CD4-positive, alpha-beta memory T cell (primary cell): ENCODE measurements at regions not wholly inside any gene's neighbourhood (a gene's known extent, or its start where the extent isn't known, plus 50 kb on each side); places are given as distances from the start of the nearest gene placed in this dataset.
"Not testable (repeated sequence)": the region's sequence is repeated elsewhere in the genome, so short reads cannot be mapped to it uniquely, and the experiment has no call there.

ENCODE experiments used
- CTCF ChIA-PET: fragments of 350-600 bp; sonication (Branson Sonifier 250); formaldehyde crosslinking; loops from one replicate; lab custom pipeline; 2021; ENCODE audit warnings: inconsistent platforms; ENCODE audit not compliant: partially characterized antibody; lab: Charles Lee
- POLR2A ChIA-PET: fragments of 350-600 bp; sonication (Branson Sonifier 250); formaldehyde crosslinking; loops from one replicate; lab custom pipeline; 2021; ENCODE audit not compliant: partially characterized antibody; lab: Charles Lee
- DNase-seq, 5 donors: peaks; one replicate each; pipeline versions ENCODE4 v3.0.0 to v3.0.0-alpha.2; 2020 to 2022; ENCODE audit warnings: mixed read lengths in 1 of 5
- H3K27ac ChIP-seq: one replicate; pipeline ENCODE4 v1.7.0; 2013; ENCODE audit warnings: low read depth, low read length
- H3K27me3 ChIP-seq: 2 replicates; pipeline ENCODE4 v1.7.0; 2013; ENCODE audit warnings: mild to moderate bottlenecking, low read length, moderate library complexity; ENCODE audit not compliant: insufficient read depth
- H3K36me3 ChIP-seq: 2 replicates; pipeline ENCODE4 v1.7.0; 2013; ENCODE audit warnings: mild to moderate bottlenecking, low read length, moderate library complexity; ENCODE audit not compliant: insufficient read depth
- H3K4me1 ChIP-seq: 2 replicates; pipeline ENCODE4 v1.7.0; 2013; ENCODE audit warnings: mild to moderate bottlenecking, low read length, moderate library complexity; ENCODE audit not compliant: insufficient read depth
- H3K4me3 ChIP-seq, 2 donors: one replicate each; pipeline ENCODE4 v1.7.0; 2013; ENCODE audit warnings: low read length in 2 of 2, mild to moderate bottlenecking in 1 of 2
- H3K9me3 ChIP-seq, 2 donors: one replicate each; pipeline ENCODE4 v1.7.0; 2013; ENCODE audit warnings: low read length in 2 of 2, control low read depth in 1 of 2; ENCODE audit not compliant: control insufficient read depth in 1 of 2
- H3K27ac Mint-ChIP-seq, 7 donors: one replicate each; pipeline ENCODE4 v1.8.0; 2020 to 2021; ENCODE audit warnings: mixed read lengths in 7 of 7, mild to moderate bottlenecking in 6 of 7, inconsistent platforms in 3 of 7, moderate library complexity in 3 of 7
- H3K27me3 Mint-ChIP-seq, 2 donors: one replicate each; pipeline ENCODE4 v1.8.0; 2020 to 2021; ENCODE audit warnings: mixed read lengths in 2 of 2
- H3K36me3 Mint-ChIP-seq, 2 donors: one replicate each; pipeline ENCODE4 v1.8.0; 2020 to 2021; ENCODE audit warnings: mixed read lengths in 2 of 2, inconsistent platforms in 1 of 2, mild to moderate bottlenecking in 1 of 2
- H3K4me1 Mint-ChIP-seq, 4 donors: one replicate each; pipeline ENCODE4 v1.8.0; 2020 to 2021; ENCODE audit warnings: mixed read lengths in 4 of 4, mild to moderate bottlenecking in 1 of 4
- H3K4me3 Mint-ChIP-seq, 8 donors: one replicate each; pipeline ENCODE4 v1.8.0; 2020 to 2021; ENCODE audit warnings: mixed read lengths in 8 of 8, mild to moderate bottlenecking in 7 of 8, moderate library complexity in 6 of 8, inconsistent platforms in 3 of 8
- H3K9me3 Mint-ChIP-seq, 8 donors: one replicate each; pipeline ENCODE4 v1.8.0; 2020 to 2021; ENCODE audit warnings: mixed read lengths in 8 of 8, mild to moderate bottlenecking in 5 of 8, inconsistent platforms in 3 of 8, moderate library complexity in 1 of 8
- intact Hi-C: fragments of 100-400 bp; cut with micrococcal nuclease; formaldehyde crosslinking; loops from one replicate; pipeline ENCODE4 v1.15.1; 2023

GRCh38 chr2:111365986-111366640, 245.4 kb downstream of the BCL2L11 start:
- POLR2A ChIA-PET, intact Hi-C loops, H3K27me3 Mint-ChIP-seq, DNase-seq, CTCF ChIA-PET, H3K36me3 Mint-ChIP-seq, H3K36me3 ChIP-seq, H3K4me1 Mint-ChIP-seq, H3K9me3 Mint-ChIP-seq, H3K27ac ChIP-seq, H3K27ac Mint-ChIP-seq, H3K4me3 Mint-ChIP-seq, H3K4me3 ChIP-seq, H3K27me3 ChIP-seq, H3K4me1 ChIP-seq, H3K9me3 ChIP-seq: not testable (repeated sequence)

GRCh38 chr2:111366641-111367029, 245.9 kb downstream of the BCL2L11 start:
- H3K36me3 ChIP-seq, POLR2A ChIA-PET, H3K27me3 ChIP-seq, H3K4me3 ChIP-seq, H3K4me1 ChIP-seq, H3K4me1 Mint-ChIP-seq, H3K27me3 Mint-ChIP-seq, intact Hi-C loops, H3K4me3 Mint-ChIP-seq, H3K27ac ChIP-seq, H3K9me3 ChIP-seq, CTCF ChIA-PET, DNase-seq, H3K36me3 Mint-ChIP-seq, H3K27ac Mint-ChIP-seq, H3K9me3 Mint-ChIP-seq: not testable (repeated sequence)

GRCh38 chr2:111367080-111367479, 246.4 kb downstream of the BCL2L11 start:
- H3K9me3 ChIP-seq, H3K4me3 ChIP-seq, H3K36me3 ChIP-seq, H3K36me3 Mint-ChIP-seq, H3K9me3 Mint-ChIP-seq, H3K4me3 Mint-ChIP-seq, H3K27me3 Mint-ChIP-seq, H3K4me1 ChIP-seq, POLR2A ChIA-PET, H3K27ac Mint-ChIP-seq, H3K4me1 Mint-ChIP-seq, intact Hi-C loops, DNase-seq, H3K27me3 ChIP-seq, CTCF ChIA-PET, H3K27ac ChIP-seq: not testable (repeated sequence)

- H3K9me3 ChIP-seq, H3K36me3 ChIP-seq, H3K27ac ChIP-seq, CTCF ChIA-PET, POLR2A ChIA-PET, H3K4me1 ChIP-seq, H3K27ac Mint-ChIP-seq, H3K9me3 Mint-ChIP-seq, intact Hi-C loops, H3K27me3 Mint-ChIP-seq, H3K27me3 ChIP-seq, DNase-seq, H3K4me3 Mint-ChIP-seq, H3K4me3 ChIP-seq, H3K36me3 Mint-ChIP-seq, H3K4me1 Mint-ChIP-seq: not testable (repeated sequence)
Observed at GRCh38 chr2:111367871-111368270, 247.2 kb downstream of the BCL2L11 start.

GRCh38 chr2:111368288-111368687, 247.6 kb downstream of the BCL2L11 start:
- H3K27ac Mint-ChIP-seq, intact Hi-C loops, H3K4me1 ChIP-seq, H3K4me3 ChIP-seq, DNase-seq, H3K27ac ChIP-seq, H3K27me3 ChIP-seq, POLR2A ChIA-PET, H3K9me3 ChIP-seq, CTCF ChIA-PET, H3K36me3 Mint-ChIP-seq, H3K9me3 Mint-ChIP-seq, H3K36me3 ChIP-seq, H3K4me1 Mint-ChIP-seq, H3K4me3 Mint-ChIP-seq, H3K27me3 Mint-ChIP-seq: not testable (repeated sequence)

DNA sequence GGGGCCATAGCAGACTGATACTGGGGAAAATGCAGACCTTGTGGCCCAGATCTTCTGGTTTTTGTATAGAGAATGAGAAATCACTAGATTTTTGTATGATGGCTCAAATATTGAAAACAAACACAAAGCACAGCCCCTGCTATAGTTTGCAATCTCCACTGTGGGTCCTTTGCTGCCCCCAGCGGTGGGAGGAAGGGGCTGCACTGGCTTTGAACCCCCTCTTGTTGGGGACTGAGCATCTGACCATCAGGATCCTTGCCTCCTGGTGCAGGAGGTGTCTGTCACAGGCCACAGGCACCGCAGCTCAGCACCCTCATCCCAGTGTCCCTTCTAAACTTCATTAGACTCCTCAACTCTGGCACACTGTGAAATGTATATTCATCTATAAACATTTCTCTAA, 252.3 kb downstream of the BCL2L11 start:
- H3K36me3 ChIP-seq, intact Hi-C loops, POLR2A ChIA-PET, DNase-seq, H3K4me3 Mint-ChIP-seq, H3K9me3 Mint-ChIP-seq, H3K27me3 ChIP-seq, H3K4me1 Mint-ChIP-seq, H3K27ac Mint-ChIP-seq, H3K4me1 ChIP-seq, H3K9me3 ChIP-seq, CTCF ChIA-PET, H3K27ac ChIP-seq, H3K27me3 Mint-ChIP-seq, H3K4me3 ChIP-seq, H3K36me3 Mint-ChIP-seq: not testable (repeated sequence)

GRCh38 chr2:111373989-111374388, 253.3 kb downstream of the BCL2L11 start:
- H3K4me1 ChIP-seq, H3K27me3 ChIP-seq, H3K9me3 Mint-ChIP-seq, DNase-seq, H3K36me3 Mint-ChIP-seq, CTCF ChIA-PET, H3K4me1 Mint-ChIP-seq, POLR2A ChIA-PET, H3K27me3 Mint-ChIP-seq, H3K27ac ChIP-seq, H3K4me3 Mint-ChIP-seq, intact Hi-C loops, H3K9me3 ChIP-seq, H3K4me3 ChIP-seq, H3K36me3 ChIP-seq, H3K27ac Mint-ChIP-seq: not testable (repeated sequence)

GRCh38 chr2:111374734-111375133, 254.0 kb downstream of the BCL2L11 start:
- H3K4me3 ChIP-seq, H3K36me3 Mint-ChIP-seq, H3K9me3 ChIP-seq, H3K4me1 ChIP-seq, H3K36me3 ChIP-seq, H3K9me3 Mint-ChIP-seq, POLR2A ChIA-PET, CTCF ChIA-PET, intact Hi-C loops, H3K4me3 Mint-ChIP-seq, H3K4me1 Mint-ChIP-seq, H3K27me3 Mint-ChIP-seq, H3K27ac Mint-ChIP-seq, H3K27me3 ChIP-seq, DNase-seq, H3K27ac ChIP-seq: not testable (repeated sequence)
